ENCODE measurements at regions not wholly inside any gene's neighbourhood (a gene's known extent, or its start where the extent isn't known, plus 50 kb on each side); places are given as distances from the start of the nearest gene placed in this dataset.

DNA sequence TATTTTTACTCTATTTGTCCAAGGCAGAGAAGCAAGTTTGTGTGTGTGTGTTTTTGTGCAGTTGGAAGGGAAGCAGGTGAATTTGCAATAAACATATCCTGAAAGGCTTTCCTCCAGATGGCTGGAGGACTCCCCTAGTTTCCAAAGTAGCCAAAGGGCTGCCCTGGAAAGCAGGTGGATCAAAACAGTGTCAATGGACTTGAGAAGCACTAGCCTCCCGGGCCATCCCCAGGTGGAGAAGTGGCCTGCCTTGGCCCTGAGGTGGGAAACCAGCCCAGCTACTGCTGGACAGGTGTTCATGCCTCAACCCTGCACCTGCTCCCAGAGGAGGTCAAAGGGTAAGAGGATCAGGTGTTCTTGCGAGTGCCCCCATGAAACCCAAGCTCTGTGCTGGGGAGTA is 1046.9 kb downstream of the VRK1 start:
- DNase-seq (ENCODE audit: low read depth): no peak
- H3K4me3 ChIP-seq (ENCODE audit: low read depth, low read length): no peak overlapping the region
- TF ChIP-seq, protein P1, sequence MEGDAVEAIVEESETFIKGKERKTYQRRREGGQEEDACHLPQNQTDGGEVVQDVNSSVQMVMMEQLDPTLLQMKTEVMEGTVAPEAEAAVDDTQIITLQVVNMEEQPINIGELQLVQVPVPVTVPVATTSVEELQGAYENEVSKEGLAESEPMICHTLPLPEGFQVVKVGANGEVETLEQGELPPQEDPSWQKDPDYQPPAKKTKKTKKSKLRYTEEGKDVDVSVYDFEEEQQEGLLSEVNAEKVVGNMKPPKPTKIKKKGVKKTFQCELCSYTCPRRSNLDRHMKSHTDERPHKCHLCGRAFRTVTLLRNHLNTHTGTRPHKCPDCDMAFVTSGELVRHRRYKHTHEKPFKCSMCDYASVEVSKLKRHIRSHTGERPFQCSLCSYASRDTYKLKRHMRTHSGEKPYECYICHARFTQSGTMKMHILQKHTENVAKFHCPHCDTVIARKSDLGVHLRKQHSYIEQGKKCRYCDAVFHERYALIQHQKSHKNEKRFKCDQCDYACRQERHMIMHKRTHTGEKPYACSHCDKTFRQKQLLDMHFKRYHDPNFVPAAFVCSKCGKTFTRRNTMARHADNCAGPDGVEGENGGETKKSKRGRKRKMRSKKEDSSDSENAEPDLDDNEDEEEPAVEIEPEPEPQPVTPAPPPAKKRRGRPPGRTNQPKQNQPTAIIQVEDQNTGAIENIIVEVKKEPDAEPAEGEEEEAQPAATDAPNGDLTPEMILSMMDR (conservative IDR thresholded peaks at IDR 0.05; ENCODE audit: low read depth, low read length): no peak

- TF ChIP-seq, protein P1 (conservative IDR thresholded peaks at IDR 0.05; ENCODE audit: low read depth, low read length): no peak
- no peak overlapping the region for H3K4me3 ChIP-seq (ENCODE audit: low read depth, low read length)
- no peak for DNase-seq (ENCODE audit: low read depth)
Measured at GRCh38 chr14:97846156-97846555, 1049.0 kb downstream of the VRK1 start.

GRCh38 chr14:97848317-97848980 is 1051.3 kb downstream of the VRK1 start:
- TF ChIP-seq, protein P1 (conservative IDR thresholded peaks at IDR 0.05; ENCODE audit: low read depth, low read length): no peak
- H3K4me3 ChIP-seq (ENCODE audit: low read depth, low read length): no peak overlapping the region
- DNase-seq (ENCODE audit: low read depth): no peak

DNA sequence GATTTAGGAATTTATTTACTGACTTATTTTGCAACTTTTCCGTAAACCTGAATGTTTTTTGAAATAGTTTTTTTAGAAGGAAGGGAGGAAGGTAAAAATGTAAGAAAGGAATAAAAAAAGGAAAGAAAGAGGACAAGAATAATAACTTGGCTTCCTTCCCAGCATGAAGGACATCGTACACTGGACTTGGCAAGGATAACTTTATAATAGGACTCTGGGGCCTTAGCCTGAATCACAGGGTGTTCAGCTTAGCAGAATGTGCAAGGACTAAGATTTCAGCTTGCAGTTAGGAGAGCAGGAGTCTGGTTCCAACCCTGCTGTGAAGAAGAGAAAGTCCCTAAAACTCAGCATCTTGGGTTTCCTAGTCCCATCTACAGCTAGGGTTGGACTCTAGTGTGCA is 1053.3 kb downstream of the VRK1 start:
- DNase-seq (ENCODE audit: low read depth): no peak
- TF ChIP-seq, protein P1 (conservative IDR thresholded peaks at IDR 0.05; ENCODE audit: low read depth, low read length): no peak
- H3K4me3 ChIP-seq (ENCODE audit: low read depth, low read length): no peak overlapping the region

- no peak overlapping the region for H3K4me3 ChIP-seq (ENCODE audit: low read depth, low read length)
- no peak for DNase-seq (ENCODE audit: low read depth)
- TF ChIP-seq, protein P1 (conservative IDR thresholded peaks at IDR 0.05; ENCODE audit: low read depth, low read length): no peak
Measured at GRCh38 chr14:97850886-97851285, 1053.7 kb downstream of the VRK1 start.

DNA sequence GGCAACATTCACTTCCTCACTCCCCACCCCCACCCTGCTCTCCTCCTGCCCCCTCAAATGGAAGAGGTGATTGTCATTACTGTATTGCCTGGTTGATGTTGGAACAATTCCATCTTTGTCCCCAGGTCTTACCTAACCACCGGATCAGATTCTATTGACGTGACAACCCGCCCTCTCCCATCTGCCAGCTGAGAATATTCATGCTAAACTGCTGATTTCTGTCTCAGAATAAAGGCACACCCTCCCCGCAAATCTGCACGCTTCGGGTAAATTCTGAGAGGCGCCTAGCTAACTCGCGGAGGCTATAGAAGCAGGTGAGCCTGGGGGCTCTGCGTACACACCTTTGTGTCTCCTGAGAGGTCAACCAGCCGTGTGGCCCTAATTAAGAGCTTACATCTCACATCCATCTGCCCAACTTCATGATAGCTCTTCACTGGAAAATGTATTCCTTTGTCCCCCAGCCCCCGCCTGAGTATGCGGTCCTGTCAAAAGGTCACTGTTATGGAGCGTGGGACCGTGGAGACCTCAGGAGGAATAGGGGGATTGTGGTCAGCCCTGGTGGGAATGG is 1054.3 kb downstream of the VRK1 start:
- TF ChIP-seq, protein P1 (conservative IDR thresholded peaks at IDR 0.05; ENCODE audit: low read depth, low read length): no peak
- DNase-seq (ENCODE audit: low read depth): no peak
- no peak overlapping the region for H3K4me3 ChIP-seq (ENCODE audit: low read depth, low read length)

DNA sequence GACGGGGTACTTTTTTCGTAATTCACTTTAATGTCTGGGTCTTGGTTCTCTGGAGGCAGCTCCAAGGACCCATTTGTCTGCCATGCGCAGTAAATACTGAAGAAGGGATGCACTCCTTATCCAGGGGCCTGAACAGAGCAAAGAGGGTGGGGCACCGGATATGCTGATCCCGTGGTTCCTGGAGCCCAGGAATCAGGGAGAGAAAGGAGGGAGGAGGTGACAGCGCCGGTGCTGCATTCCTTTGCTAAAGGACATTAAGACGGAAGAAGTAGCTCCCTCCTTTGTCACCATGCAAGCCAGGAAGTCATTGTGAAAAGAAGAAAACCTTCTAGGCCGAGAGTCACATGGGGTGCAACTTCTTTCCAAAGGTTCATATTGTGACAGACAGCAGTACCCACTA is 1057.7 kb downstream of the VRK1 start:
- H3K4me3 ChIP-seq (ENCODE audit: low read depth, low read length): no peak overlapping the region
- no peak for DNase-seq (ENCODE audit: low read depth)
- TF ChIP-seq, protein P1 (conservative IDR thresholded peaks at IDR 0.05; ENCODE audit: low read depth, low read length): no peak

Measured in epithelial cell of proximal tubule (primary cell).